D721Med (cell line): ENCODE measurements at regions not wholly inside any gene's neighbourhood (a gene's known extent, or its start where the extent isn't known, plus 50 kb on each side); places are given as distances from the start of the nearest gene placed in this dataset.

Experiments
- DNase-seq: peaks from one replicate; pipeline ENCODE4 v3.0.0; 2011; ENCODE audit warnings: low spot score; ENCODE audit not compliant: insufficient read length
- FAIRE-seq: peaks from 2 replicates; lab custom pipeline; 2011; peaks lifted over from hg19 to GRCh38; lab: Jason Lieb, UNC
- TF ChIP-seq, protein P1 (sequence below): IDR thresholded peaks from 2 replicates; pipeline ENCODE4 v1.5.1; 2012; ENCODE audit warnings: mild to moderate bottlenecking, control low read depth; ENCODE audit not compliant: insufficient read depth; ENCODE audit errors: missing control alignments

GRCh38 chr6:56334937-56335336 lies 87.6 kb upstream of the COL21A1 start:
- FAIRE-seq (no peak), DNase-seq (no peak)
- TF ChIP-seq, protein P1, sequence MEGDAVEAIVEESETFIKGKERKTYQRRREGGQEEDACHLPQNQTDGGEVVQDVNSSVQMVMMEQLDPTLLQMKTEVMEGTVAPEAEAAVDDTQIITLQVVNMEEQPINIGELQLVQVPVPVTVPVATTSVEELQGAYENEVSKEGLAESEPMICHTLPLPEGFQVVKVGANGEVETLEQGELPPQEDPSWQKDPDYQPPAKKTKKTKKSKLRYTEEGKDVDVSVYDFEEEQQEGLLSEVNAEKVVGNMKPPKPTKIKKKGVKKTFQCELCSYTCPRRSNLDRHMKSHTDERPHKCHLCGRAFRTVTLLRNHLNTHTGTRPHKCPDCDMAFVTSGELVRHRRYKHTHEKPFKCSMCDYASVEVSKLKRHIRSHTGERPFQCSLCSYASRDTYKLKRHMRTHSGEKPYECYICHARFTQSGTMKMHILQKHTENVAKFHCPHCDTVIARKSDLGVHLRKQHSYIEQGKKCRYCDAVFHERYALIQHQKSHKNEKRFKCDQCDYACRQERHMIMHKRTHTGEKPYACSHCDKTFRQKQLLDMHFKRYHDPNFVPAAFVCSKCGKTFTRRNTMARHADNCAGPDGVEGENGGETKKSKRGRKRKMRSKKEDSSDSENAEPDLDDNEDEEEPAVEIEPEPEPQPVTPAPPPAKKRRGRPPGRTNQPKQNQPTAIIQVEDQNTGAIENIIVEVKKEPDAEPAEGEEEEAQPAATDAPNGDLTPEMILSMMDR: no peak

- FAIRE-seq: no peak
Observed at GRCh38 chr6:56329271-56330050, 82.1 kb upstream of the COL21A1 start.

DNA sequence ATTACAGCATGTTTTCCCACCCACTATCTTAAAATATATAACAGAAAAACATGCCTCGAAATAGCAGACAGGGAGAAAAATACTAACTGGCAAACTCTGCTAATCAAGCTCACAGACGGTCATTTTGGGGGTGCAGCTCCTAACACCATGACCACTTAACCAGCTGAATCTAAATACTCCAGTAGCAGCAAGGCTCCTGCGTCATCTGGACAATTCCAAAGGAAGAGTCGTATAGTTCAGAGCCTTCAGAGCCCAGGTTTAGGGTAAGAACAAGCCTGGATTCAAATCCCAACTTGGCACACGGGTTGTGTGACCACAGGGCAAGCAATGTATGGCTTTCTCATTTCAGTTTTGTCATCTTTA lies 81.3 kb upstream of the COL21A1 start:
- TF ChIP-seq, protein P1: no peak
- DNase-seq (no peak), FAIRE-seq (no peak)

More at GRCh38 chr6:56329271-56330050, 82.1 kb upstream of the COL21A1 start:
- TF ChIP-seq, protein P1: no peak
- DNase-seq: no peak

- TF ChIP-seq, protein P1: no peak
- DNase-seq: no peak
- no peak for FAIRE-seq
Observed at GRCh38 chr6:56327946-56328727, 80.8 kb upstream of the COL21A1 start.

DNA sequence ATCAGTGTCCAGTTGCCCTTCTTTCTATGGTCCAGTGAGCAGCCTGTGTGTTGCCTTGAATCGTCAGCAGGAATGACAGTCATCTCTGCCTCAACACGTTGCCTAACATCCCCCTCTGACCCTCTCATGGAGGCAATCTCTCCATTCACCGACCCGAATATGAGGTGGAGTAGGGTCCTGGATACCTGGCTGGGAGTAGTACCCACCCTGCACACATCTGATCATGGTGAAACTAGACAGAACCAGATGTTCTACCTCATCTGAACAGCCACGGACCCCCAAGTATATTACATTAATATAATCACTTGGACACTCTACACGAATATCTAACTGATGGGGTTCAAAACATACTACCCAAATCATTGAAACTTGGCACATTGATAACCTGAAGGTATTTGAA lies 77.0 kb upstream of the COL21A1 start:
- no peak for FAIRE-seq
- no peak for DNase-seq
- TF ChIP-seq, protein P1: no peak

DNA sequence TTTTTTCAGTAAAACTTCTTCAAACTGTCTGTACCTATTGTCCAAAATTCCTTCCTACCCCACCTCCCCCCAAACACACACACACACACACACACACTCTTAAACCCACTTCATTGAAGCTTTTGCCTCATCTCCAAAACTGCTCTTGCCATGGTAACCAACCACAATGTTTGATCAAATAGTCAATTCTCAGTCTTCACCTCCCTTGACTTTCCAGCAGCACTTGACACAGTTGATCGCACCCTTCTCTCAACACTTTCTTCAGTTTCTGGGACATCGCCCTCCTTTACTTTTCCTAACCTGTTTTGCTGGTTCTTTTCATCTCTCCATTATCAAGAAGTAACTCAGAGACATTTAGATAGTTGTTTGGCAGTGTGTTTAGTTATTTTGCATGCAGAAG lies 71.5 kb upstream of the COL21A1 start:
- DNase-seq: no peak
- TF ChIP-seq, protein P1: no peak
- no peak for FAIRE-seq
